Muscle layer of duodenum (tissue), 2 donors: ENCODE measurements at regions not wholly inside any gene's neighbourhood (a gene's known extent, or its start where the extent isn't known, plus 50 kb on each side); places are given as distances from the start of the nearest gene placed in this dataset.

Experiments used
- H3K27ac ChIP-seq: one replicate; pipeline ENCODE4 v1.7.0; 2013; ENCODE audit warnings: mild to moderate bottlenecking, low read length
- H3K27me3 ChIP-seq: one replicate; pipeline ENCODE4 v1.7.0; 2013; ENCODE audit warnings: low read depth, mild to moderate bottlenecking, control low read depth, low read length
- H3K36me3 ChIP-seq, 2 donors: one replicate each; pipeline ENCODE4 v1.7.0; 2013; ENCODE audit warnings: low read length in 2 of 2, control low read depth in 1 of 2, mild to moderate bottlenecking in 1 of 2; ENCODE audit not compliant: insufficient read depth in 2 of 2, control insufficient read depth in 1 of 2
- H3K4me1 ChIP-seq, 2 donors: one replicate each; pipeline ENCODE4 v1.7.0; 2013; ENCODE audit warnings: low read length in 2 of 2, mild to moderate bottlenecking in 2 of 2, control low read depth in 1 of 2, moderate library complexity in 1 of 2; ENCODE audit not compliant: insufficient read depth in 2 of 2, control insufficient read depth in 1 of 2
- H3K4me3 ChIP-seq, 2 donors: one replicate each; pipeline ENCODE4 v1.7.0; 2013; ENCODE audit warnings: low read length in 2 of 2, low read depth in 1 of 2, mild to moderate bottlenecking in 1 of 2
- H3K9me3 ChIP-seq, 2 donors: one replicate each; pipeline ENCODE4 v1.7.0; 2013; ENCODE audit warnings: low read length in 2 of 2, control low read depth in 1 of 2, mild to moderate bottlenecking in 1 of 2; ENCODE audit not compliant: control insufficient read depth in 1 of 2
- donor health status: healthy.

GRCh38 chr18:25713103-25713502, 361.1 kb upstream of the ZNF521 start:
- no peak overlapping the region for H3K27ac ChIP-seq
- no peaks in the 10 kb centered on the region for H3K4me1 ChIP-seq
- no peaks in the 10 kb centered on the region for H3K27me3 ChIP-seq
- no peaks in the 10 kb centered on the region for H3K36me3 ChIP-seq
- peaks cover 0 to 4% of the 10 kb centered on the region in 2 donors for H3K9me3 ChIP-seq
- no peak overlapping the region for H3K4me3 ChIP-seq

- H3K27me3 ChIP-seq: no peaks in the 10 kb centered on the region
- H3K27ac ChIP-seq: no peak overlapping the region
- H3K9me3 ChIP-seq: peaks cover 0 to under 1% of the 10 kb centered on the region in 2 donors
- H3K36me3 ChIP-seq: no peaks in the 10 kb centered on the region
- H3K4me1 ChIP-seq: no peaks in the 10 kb centered on the region
- no peak overlapping the region for H3K4me3 ChIP-seq
Measured at GRCh38 chr18:25710981-25711380, 359.0 kb upstream of the ZNF521 start.

- Histone ChIP-seq H3K36me3 (no peaks in the 10 kb centered on the region), H3K9me3 (no peaks in the 10 kb centered on the region), H3K27me3 (no peaks in the 10 kb centered on the region), H3K4me3 (no peak overlapping the region), H3K4me1 (no peaks in the 10 kb centered on the region), H3K27ac (no peak overlapping the region)
Measured at GRCh38 chr18:25705650-25706049, 353.7 kb upstream of the ZNF521 start.

- no peaks in the 10 kb centered on the region for H3K27me3 ChIP-seq
- no peaks in the 10 kb centered on the region for H3K4me1 ChIP-seq
- no peak overlapping the region for H3K27ac ChIP-seq
- H3K4me3 ChIP-seq: no peak overlapping the region
- no peaks in the 10 kb centered on the region for H3K9me3 ChIP-seq
- H3K36me3 ChIP-seq: no peaks in the 10 kb centered on the region
Measured at GRCh38 chr18:25704494-25704893, 352.5 kb upstream of the ZNF521 start.

GRCh38 chr18:25704071-25704470, 352.1 kb upstream of the ZNF521 start:
- Histone ChIP-seq H3K4me1 (no peaks in the 10 kb centered on the region), H3K9me3 (no peaks in the 10 kb centered on the region), H3K36me3 (no peaks in the 10 kb centered on the region), H3K4me3 (no peak overlapping the region), H3K27me3 (no peaks in the 10 kb centered on the region), H3K27ac (no peak overlapping the region)

GRCh38 chr18:25701821-25702220, 349.9 kb upstream of the ZNF521 start:
- no peak overlapping the region for H3K27ac ChIP-seq
- H3K36me3 ChIP-seq: no peaks in the 10 kb centered on the region
- H3K4me3 ChIP-seq: no peak overlapping the region
- no peaks in the 10 kb centered on the region for H3K9me3 ChIP-seq
- H3K4me1 ChIP-seq: no peaks in the 10 kb centered on the region
- no peaks in the 10 kb centered on the region for H3K27me3 ChIP-seq

GRCh38 chr18:25686960-25687500, 335.1 kb upstream of the ZNF521 start:
- no peak overlapping the region for H3K27ac ChIP-seq
- no peak overlapping the region for H3K4me3 ChIP-seq

GRCh38 chr18:25685088-25685487, 333.1 kb upstream of the ZNF521 start:
- Histone ChIP-seq H3K4me1 (no peaks in the 10 kb centered on the region), H3K9me3 (no peaks in the 10 kb centered on the region)

More at GRCh38 chr18:25686960-25687500, 335.1 kb upstream of the ZNF521 start:
- Histone ChIP-seq H3K4me1 (no peaks in the 10 kb centered on the region), H3K36me3 (no peaks in the 10 kb centered on the region), H3K9me3 (no peaks in the 10 kb centered on the region), H3K27me3 (no peaks in the 10 kb centered on the region)

GRCh38 chr18:25679491-25679890, 327.5 kb upstream of the ZNF521 start:
- Histone ChIP-seq H3K9me3 (no peaks in the 10 kb centered on the region), H3K36me3 (no peaks in the 10 kb centered on the region), H3K4me1 (no peaks in the 10 kb centered on the region), H3K4me3 (no peak overlapping the region), H3K27me3 (no peaks in the 10 kb centered on the region), H3K27ac (no peak overlapping the region)

More at GRCh38 chr18:25685088-25685487, 333.1 kb upstream of the ZNF521 start:
- Histone ChIP-seq H3K27me3 (no peaks in the 10 kb centered on the region), H3K27ac (no peak overlapping the region), H3K4me3 (no peak overlapping the region), H3K36me3 (no peaks in the 10 kb centered on the region)

GRCh38 chr18:25678221-25678620, 326.3 kb upstream of the ZNF521 start:
- no peaks in the 10 kb centered on the region for H3K9me3 ChIP-seq
- no peak overlapping the region for H3K4me3 ChIP-seq
- H3K36me3 ChIP-seq: no peaks in the 10 kb centered on the region
- H3K27me3 ChIP-seq: no peaks in the 10 kb centered on the region
- H3K4me1 ChIP-seq: no peaks in the 10 kb centered on the region
- no peak overlapping the region for H3K27ac ChIP-seq

GRCh38 chr18:25675123-25675850, 323.3 kb upstream of the ZNF521 start:
- H3K27ac ChIP-seq: no peak overlapping the region
- H3K27me3 ChIP-seq: no peaks in the 10 kb centered on the region
- no peaks in the 10 kb centered on the region for H3K36me3 ChIP-seq
- no peaks in the 10 kb centered on the region for H3K4me1 ChIP-seq
- no peaks in the 10 kb centered on the region for H3K9me3 ChIP-seq
- no peak overlapping the region for H3K4me3 ChIP-seq

- H3K9me3 ChIP-seq: no peaks in the 10 kb centered on the region
- no peak overlapping the region for H3K4me3 ChIP-seq
- no peaks in the 10 kb centered on the region for H3K36me3 ChIP-seq
- no peaks in the 10 kb centered on the region for H3K4me1 ChIP-seq
- H3K27me3 ChIP-seq: no peaks in the 10 kb centered on the region
- H3K27ac ChIP-seq: no peak overlapping the region
Measured at GRCh38 chr18:25674183-25674582, 322.2 kb upstream of the ZNF521 start.
